GM12865 (cell line): ENCODE measurements at regions not wholly inside any gene's neighbourhood (a gene's known extent, or its start where the extent isn't known, plus 50 kb on each side); places are given as distances from the start of the nearest gene placed in this dataset.

ENCODE experiments used
- DNase-seq: peaks from one replicate; pipeline ENCODE4 v3.0.0; 2010; ENCODE audit warnings: low read depth
- H3K4me3 ChIP-seq: 2 replicates; pipeline ENCODE4 v1.5.1; 2011; ENCODE audit warnings: mild to moderate bottlenecking, low read depth, low read length, control low read depth
- CTCF ChIP-seq: IDR thresholded peaks from 2 replicates; pipeline ENCODE4 v1.5.1; 2011; ENCODE audit warnings: low read length, control low read depth, low read depth, inconsistent platforms; ENCODE audit not compliant: insufficient read depth; ENCODE audit errors: missing control alignments

DNA sequence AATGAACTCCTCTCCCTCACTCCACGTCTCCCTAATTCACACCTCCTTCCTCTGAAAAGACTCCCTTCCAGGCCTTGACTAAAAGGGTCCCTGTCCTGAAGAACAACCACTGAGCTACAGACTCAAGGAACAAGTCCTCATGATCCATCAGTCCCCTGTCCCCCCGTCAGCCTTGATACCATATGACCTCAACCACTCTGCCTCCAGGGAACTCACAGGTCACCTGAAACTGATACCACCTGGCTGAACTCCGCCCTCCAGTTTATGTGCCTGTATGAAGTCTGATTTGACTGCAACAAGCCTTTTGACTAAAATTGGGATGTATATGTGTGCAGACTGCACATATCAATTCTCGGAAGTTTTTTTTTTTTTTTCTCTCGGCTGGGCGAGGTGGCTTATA lies 88.7 kb downstream of the UGCG start:
- peak; percentile 93 for DNase-seq
- no peak for TF ChIP-seq CTCF
- H3K4me3 ChIP-seq, result no peak overlapping the region

DNA sequence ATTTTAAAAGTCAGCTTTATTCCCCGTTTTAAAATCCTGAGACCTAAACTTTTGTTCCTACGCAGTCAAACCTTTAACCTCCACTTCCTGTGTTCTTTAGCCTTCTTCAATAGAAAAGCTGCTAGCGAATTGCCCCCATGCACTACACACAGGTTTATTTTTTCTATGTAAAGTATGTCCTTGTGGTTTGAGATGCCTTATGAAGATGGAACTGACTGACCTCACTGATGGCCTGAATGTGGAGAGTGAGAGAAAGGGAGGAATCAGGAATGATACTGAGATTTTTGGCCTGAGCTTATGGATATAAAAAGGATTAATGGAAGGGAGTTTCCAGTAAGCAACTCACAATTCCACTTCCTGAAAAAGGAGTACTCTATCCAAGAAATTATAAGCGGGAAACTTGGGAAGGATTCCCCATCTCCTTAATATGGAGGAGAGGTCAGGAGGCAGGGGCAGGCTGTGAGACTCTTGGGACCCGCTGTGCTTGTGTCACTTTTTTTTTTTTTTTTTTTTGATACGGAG lies 89.5 kb downstream of the UGCG start:
- DNase-seq, result peak; percentile 43
- H3K4me3 ChIP-seq, result no peak overlapping the region
- TF ChIP-seq CTCF, result no peak
